ENCODE measurements at regions not wholly inside any gene's neighbourhood (a gene's known extent, or its start where the extent isn't known, plus 50 kb on each side); places are given as distances from the start of the nearest gene placed in this dataset.

GRCh38 chr15:36110659-36110993 lies 468.8 kb upstream of the CDIN1 start:
- no peaks in the 10 kb centered on the region for H3K27me3 ChIP-seq
- no peaks in the 10 kb centered on the region for H3K36me3 ChIP-seq
- H3K4me3 ChIP-seq = no peak overlapping the region
- H3K27ac ChIP-seq = no peak overlapping the region
- intact Hi-C loops (cut with DNase I; ENCODE audit: low total_unique reads) = no loop called here
- DNase-seq = peak in 1 of 2 donors; percentile 47
- H3K9me3 ChIP-seq = no peaks in the 10 kb centered on the region
- 37 to 59% (median 56%) methylated on average over 1 of the region's 1 CpG for WGBS, 5 donors
- TF ChIP-seq EP300 (IDR thresholded peaks at IDR 0.05) (no peak), POLR2AphosphoS5 (IDR thresholded peaks at IDR 0.05) (no peak)
- H3K4me1 ChIP-seq = no peaks in the 10 kb centered on the region

DNA sequence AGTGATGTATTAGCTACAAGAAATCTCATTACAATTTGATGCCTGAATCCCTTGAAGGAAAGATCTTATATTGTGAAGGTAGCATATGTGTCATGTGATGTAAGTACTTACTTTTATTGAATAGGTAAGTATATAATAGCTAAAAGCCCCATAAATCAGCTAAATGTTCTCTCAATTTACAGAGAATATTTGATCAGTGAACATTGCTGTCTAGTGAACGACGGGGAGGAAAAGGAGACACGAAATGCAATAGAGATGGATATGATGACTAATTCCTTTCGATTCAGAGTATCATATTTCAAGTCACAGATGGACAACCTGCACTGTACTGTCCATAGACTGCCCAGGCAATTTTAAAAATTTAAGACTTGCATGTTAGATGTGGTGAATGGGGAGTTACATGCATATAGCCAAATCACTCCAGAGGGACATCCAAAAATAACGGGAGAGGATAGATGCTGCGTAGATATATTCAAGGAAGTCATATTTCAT lies 462.1 kb upstream of the CDIN1 start:
- TF ChIP-seq, protein P1, sequence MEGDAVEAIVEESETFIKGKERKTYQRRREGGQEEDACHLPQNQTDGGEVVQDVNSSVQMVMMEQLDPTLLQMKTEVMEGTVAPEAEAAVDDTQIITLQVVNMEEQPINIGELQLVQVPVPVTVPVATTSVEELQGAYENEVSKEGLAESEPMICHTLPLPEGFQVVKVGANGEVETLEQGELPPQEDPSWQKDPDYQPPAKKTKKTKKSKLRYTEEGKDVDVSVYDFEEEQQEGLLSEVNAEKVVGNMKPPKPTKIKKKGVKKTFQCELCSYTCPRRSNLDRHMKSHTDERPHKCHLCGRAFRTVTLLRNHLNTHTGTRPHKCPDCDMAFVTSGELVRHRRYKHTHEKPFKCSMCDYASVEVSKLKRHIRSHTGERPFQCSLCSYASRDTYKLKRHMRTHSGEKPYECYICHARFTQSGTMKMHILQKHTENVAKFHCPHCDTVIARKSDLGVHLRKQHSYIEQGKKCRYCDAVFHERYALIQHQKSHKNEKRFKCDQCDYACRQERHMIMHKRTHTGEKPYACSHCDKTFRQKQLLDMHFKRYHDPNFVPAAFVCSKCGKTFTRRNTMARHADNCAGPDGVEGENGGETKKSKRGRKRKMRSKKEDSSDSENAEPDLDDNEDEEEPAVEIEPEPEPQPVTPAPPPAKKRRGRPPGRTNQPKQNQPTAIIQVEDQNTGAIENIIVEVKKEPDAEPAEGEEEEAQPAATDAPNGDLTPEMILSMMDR (IDR thresholded peaks at IDR 0.05) = no peak
- no peak for TF ChIP-seq EP300 (IDR thresholded peaks at IDR 0.05)
- no peak for TF ChIP-seq POLR2A (IDR thresholded peaks at IDR 0.05)
- no peak for TF ChIP-seq POLR2AphosphoS5 (IDR thresholded peaks at IDR 0.05)
- intact Hi-C loops (cut with DNase I; ENCODE audit: low total_unique reads) = no loop called here
- DNase-seq = no peak
- H3K4me3 ChIP-seq = no peak overlapping the region
- no peaks in the 10 kb centered on the region for H3K36me3 ChIP-seq
- H3K9me3 ChIP-seq = no peaks in the 10 kb centered on the region
- no peaks in the 10 kb centered on the region for H3K4me1 ChIP-seq
- 82 to 89% (median 86%) methylated on average over 6 of the region's 6 CpGs for WGBS, 5 donors
- no peaks in the 10 kb centered on the region for H3K27me3 ChIP-seq
- no peak overlapping the region for H3K27ac ChIP-seq

GRCh38 chr15:36126194-36126593 lies 453.2 kb upstream of the CDIN1 start:
- WGBS, 5 donors = 22 to 52% (median 34%) methylated on average over 2 of the region's 2 CpGs
- Histone ChIP-seq H3K4me3 (no peak overlapping the region), H3K4me1 (no peaks in the 10 kb centered on the region), H3K36me3 (no peaks in the 10 kb centered on the region), H3K9me3 (no peaks in the 10 kb centered on the region), H3K27me3 (no peaks in the 10 kb centered on the region), H3K27ac (no peak overlapping the region)
- intact Hi-C loops (cut with DNase I; ENCODE audit: low total_unique reads) = no loop called here
- no peak for DNase-seq
- TF ChIP-seq EP300 (IDR thresholded peaks at IDR 0.05) = no peak
- TF ChIP-seq, protein P1 (IDR thresholded peaks at IDR 0.05) = no peak

DNA sequence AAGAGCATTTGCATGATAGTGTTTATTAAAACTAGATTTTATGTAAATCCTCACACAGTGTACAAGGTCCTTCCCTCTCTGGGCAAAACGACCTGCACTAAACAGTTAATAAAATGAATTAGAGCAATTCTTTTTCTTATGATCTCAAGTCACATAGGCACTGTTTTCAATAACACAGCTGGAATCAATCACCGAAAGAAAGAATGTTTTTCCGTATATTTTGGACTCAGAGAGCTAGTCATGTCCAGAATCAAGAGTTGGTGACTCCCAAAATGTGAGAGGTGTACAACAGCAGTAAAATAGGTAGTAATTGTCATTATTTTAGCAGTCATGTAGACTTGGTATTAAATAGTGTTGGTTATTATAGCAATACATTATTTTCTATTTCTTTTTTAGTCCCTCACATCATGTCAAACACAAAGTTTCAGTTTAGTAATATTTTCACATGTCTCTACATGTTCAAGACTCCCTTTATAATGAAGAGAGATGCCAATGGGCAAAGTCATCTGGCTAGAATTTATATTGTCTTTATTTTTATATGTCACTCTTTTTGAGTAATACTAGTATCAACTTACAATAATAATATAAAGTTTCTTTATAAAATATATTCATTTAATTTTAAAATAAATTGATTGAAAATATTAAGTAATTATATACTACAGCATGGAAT lies 448.6 kb upstream of the CDIN1 start:
- H3K27ac ChIP-seq = no peak overlapping the region
- H3K27me3 ChIP-seq = no peaks in the 10 kb centered on the region
- H3K36me3 ChIP-seq = no peaks in the 10 kb centered on the region
- no peaks in the 10 kb centered on the region for H3K9me3 ChIP-seq
- no peak overlapping the region for H3K4me3 ChIP-seq
- WGBS, 5 donors = 50 to 72% (median 63%) methylated on average over 3 of the region's 3 CpGs
- peaks cover 0 to 4% (median 0%) of the 10 kb centered on the region in 4 donors for H3K4me1 ChIP-seq
- no peak for TF ChIP-seq POLR2A (IDR thresholded peaks at IDR 0.05)
- TF ChIP-seq POLR2AphosphoS5 (IDR thresholded peaks at IDR 0.05) = no peak
- TF ChIP-seq EP300 (IDR thresholded peaks at IDR 0.05) = no peak
- TF ChIP-seq, protein P1 (IDR thresholded peaks at IDR 0.05) = no peak
- no peak for DNase-seq
- intact Hi-C loops (cut with DNase I; ENCODE audit: low total_unique reads) = no loop called here

- H3K9me3 ChIP-seq = peaks cover 0 to 2% (median 0%) of the 10 kb centered on the region in 4 donors
- 25 to 47% (median 30%) methylated on average over 2 of the region's 2 CpGs for WGBS, 5 donors
- no peak overlapping the region for H3K4me3 ChIP-seq
These were observed 445.7 kb upstream of the CDIN1 start for GRCh38 chr15:36133742-36134141.

More at GRCh38 chr15:36133742-36134141, 445.7 kb upstream of the CDIN1 start:
- intact Hi-C loops (cut with DNase I; ENCODE audit: low total_unique reads) = no loop called here
- peak in 1 of 2 donors; percentile 32 for DNase-seq
- Histone ChIP-seq H3K4me1 (peaks cover 0 to 4% (median 0%) of the 10 kb centered on the region in 4 donors), H3K27me3 (no peaks in the 10 kb centered on the region), H3K36me3 (no peaks in the 10 kb centered on the region), H3K27ac (no peak overlapping the region)
- TF ChIP-seq POLR2A (IDR thresholded peaks at IDR 0.05) = no peak
- TF ChIP-seq, protein P1 (IDR thresholded peaks at IDR 0.05) = no peak
- no peak for TF ChIP-seq EP300 (IDR thresholded peaks at IDR 0.05)
- no peak for TF ChIP-seq POLR2AphosphoS5 (IDR thresholded peaks at IDR 0.05)
